CD8-positive, alpha-beta memory T cell (primary cell): ENCODE measurements at regions not wholly inside any gene's neighbourhood (a gene's known extent, or its start where the extent isn't known, plus 50 kb on each side); places are given as distances from the start of the nearest gene placed in this dataset.
"Not testable (repeated sequence)": the region's sequence is repeated elsewhere in the genome, so short reads cannot be mapped to it uniquely, and the experiment has no call there.

Experiments used
- CTCF ChIA-PET: fragments of 350-600 bp; sonication (Branson Sonifier 250); formaldehyde crosslinking; loops from one replicate; lab custom pipeline; 2021; ENCODE audit warnings: antibody characterized with exemption; lab: Charles Lee
- POLR2A ChIA-PET: fragments of 350-600 bp; sonication (Branson Sonifier 250); formaldehyde crosslinking; loops from one replicate; lab custom pipeline; 2021; ENCODE audit warnings: antibody characterized with exemption; lab: Charles Lee
- DNase-seq, 5 donors: peaks; one replicate each; pipeline versions ENCODE4 v3.0.0 to v3.0.0-alpha.2; 2020 to 2022; ENCODE audit warnings: mixed read lengths in 1 of 5
- H3K27ac ChIP-seq: one replicate; pipeline ENCODE4 v1.7.0; 2013; ENCODE audit warnings: low read depth, mild to moderate bottlenecking, low read length, moderate library complexity
- H3K27me3 ChIP-seq: 2 replicates; pipeline ENCODE4 v1.7.0; 2013; ENCODE audit warnings: low read length, mild to moderate bottlenecking; ENCODE audit not compliant: insufficient read depth, poor library complexity, severe bottlenecking
- H3K36me3 ChIP-seq: 2 replicates; pipeline ENCODE4 v1.7.0; 2013; ENCODE audit warnings: mild to moderate bottlenecking, low read length, moderate library complexity; ENCODE audit not compliant: insufficient read depth
- H3K4me1 ChIP-seq: 2 replicates; pipeline ENCODE4 v1.7.0; 2013; ENCODE audit warnings: mild to moderate bottlenecking, low read length, moderate library complexity; ENCODE audit not compliant: insufficient read depth
- H3K4me3 ChIP-seq: 2 replicates; pipeline ENCODE4 v1.7.0; 2013; ENCODE audit warnings: mild to moderate bottlenecking, low read length
- H3K9me3 ChIP-seq: 2 replicates; pipeline ENCODE4 v1.7.0; 2013; ENCODE audit warnings: mild to moderate bottlenecking, low read length
- H3K27ac Mint-ChIP-seq, 8 donors: one replicate each; pipeline ENCODE4 v1.8.0; 2020 to 2021; ENCODE audit warnings: mixed read lengths in 8 of 8, mild to moderate bottlenecking in 6 of 8, inconsistent platforms in 3 of 8, moderate library complexity in 3 of 8
- H3K27me3 Mint-ChIP-seq, 2 donors: one replicate each; pipeline ENCODE4 v1.8.0; 2020 to 2021; ENCODE audit warnings: mixed read lengths in 2 of 2, mild to moderate bottlenecking in 1 of 2, moderate library complexity in 1 of 2
- H3K36me3 Mint-ChIP-seq, 3 donors: one replicate each; pipeline ENCODE4 v1.8.0; 2020 to 2021; ENCODE audit warnings: mixed read lengths in 3 of 3, inconsistent platforms in 1 of 3, mild to moderate bottlenecking in 1 of 3
- H3K4me1 Mint-ChIP-seq, 3 donors: one replicate each; pipeline ENCODE4 v1.8.0; 2020 to 2021; ENCODE audit warnings: mixed read lengths in 3 of 3, inconsistent platforms in 1 of 3, mild to moderate bottlenecking in 1 of 3
- H3K4me3 Mint-ChIP-seq, 7 donors: one replicate each; pipeline ENCODE4 v1.8.0; 2020 to 2021; ENCODE audit warnings: mixed read lengths in 7 of 7, mild to moderate bottlenecking in 6 of 7, moderate library complexity in 4 of 7, inconsistent platforms in 2 of 7
- H3K9me3 Mint-ChIP-seq, 5 donors: one replicate each; pipeline ENCODE4 v1.8.0; 2020 to 2022; ENCODE audit warnings: mixed read lengths in 5 of 5, mild to moderate bottlenecking in 3 of 5, moderate library complexity in 2 of 5, inconsistent platforms in 1 of 5

- Histone ChIP-seq H3K27me3 (no peaks in the 10 kb centered on the region), H3K4me3 (no peak overlapping the region), H3K27ac (no peak overlapping the region), H3K4me1 (no peaks in the 10 kb centered on the region), H3K36me3 (no peaks in the 10 kb centered on the region), H3K9me3 (no peaks in the 10 kb centered on the region)
- DNase-seq: no peak
- ChIA-PET CTCF (no interaction called here), POLR2A (no interaction called here)
- Mint-ChIP-seq H3K36me3 (no peaks in the 10 kb centered on the region), H3K27me3 (no peaks in the 10 kb centered on the region), H3K27ac (no peak overlapping the region), H3K9me3 (peaks cover 0 to 9% (median 2%) of the 10 kb centered on the region in 5 donors), H3K4me1 (no peaks in the 10 kb centered on the region), H3K4me3 (no peak overlapping the region)
Observed at GRCh38 chr18:42328931-42329330, 373.9 kb downstream of the PIK3C3 start.

- H3K9me3 Mint-ChIP-seq: peaks cover 0 to 11% (median 2%) of the 10 kb centered on the region in 5 donors
- H3K4me3 ChIP-seq: no peak overlapping the region
Observed at GRCh38 chr18:42330296-42330695, 375.3 kb downstream of the PIK3C3 start.

GRCh38 chr18:42333558-42333957 is 378.5 kb downstream of the PIK3C3 start:
- H3K9me3 Mint-ChIP-seq: peaks cover 0 to 13% (median 8%) of the 10 kb centered on the region in 5 donors
- H3K36me3 ChIP-seq: no peaks in the 10 kb centered on the region
- H3K27me3 Mint-ChIP-seq: peaks cover 0 to 3% of the 10 kb centered on the region in 2 donors
- H3K4me3 ChIP-seq: no peak overlapping the region
- no peaks in the 10 kb centered on the region for H3K4me1 Mint-ChIP-seq
- peaks cover 0 to 12% (median 0%) of the 10 kb centered on the region in 3 donors for H3K36me3 Mint-ChIP-seq
- H3K27ac Mint-ChIP-seq: no peak overlapping the region
- H3K9me3 ChIP-seq: no peaks in the 10 kb centered on the region
- DNase-seq: no peak
- no peaks in the 10 kb centered on the region for H3K27me3 ChIP-seq
- H3K4me3 Mint-ChIP-seq: no peak overlapping the region
- ChIA-PET POLR2A (no interaction called here), CTCF (no interaction called here)
- H3K27ac ChIP-seq: no peak overlapping the region
- no peaks in the 10 kb centered on the region for H3K4me1 ChIP-seq

More at GRCh38 chr18:42330296-42330695, 375.3 kb downstream of the PIK3C3 start:
- Histone ChIP-seq H3K27ac (no peak overlapping the region), H3K36me3 (no peaks in the 10 kb centered on the region), H3K27me3 (no peaks in the 10 kb centered on the region), H3K9me3 (no peaks in the 10 kb centered on the region), H3K4me1 (no peaks in the 10 kb centered on the region)
- no peak for DNase-seq
- ChIA-PET CTCF (no interaction called here), POLR2A (no interaction called here)
- Mint-ChIP-seq H3K27ac (no peak overlapping the region), H3K27me3 (no peaks in the 10 kb centered on the region), H3K4me1 (no peaks in the 10 kb centered on the region), H3K36me3 (peaks cover 0 to under 1% (median 0%) of the 10 kb centered on the region in 3 donors), H3K4me3 (no peak overlapping the region)

- Mint-ChIP-seq H3K36me3 (peaks cover 0 to 12% (median 0%) of the 10 kb centered on the region in 3 donors), H3K9me3 (peaks cover 0 to 13% (median 8%) of the 10 kb centered on the region in 5 donors), H3K27ac (no peak overlapping the region), H3K4me1 (no peaks in the 10 kb centered on the region), H3K27me3 (peaks cover 0 to 3% of the 10 kb centered on the region in 2 donors), H3K4me3 (no peak overlapping the region)
- ChIA-PET CTCF (no interaction called here), POLR2A (no interaction called here)
- no peak overlapping the region for H3K27ac ChIP-seq
- no peaks in the 10 kb centered on the region for H3K9me3 ChIP-seq
- no peaks in the 10 kb centered on the region for H3K27me3 ChIP-seq
- DNase-seq: no peak
- no peaks in the 10 kb centered on the region for H3K36me3 ChIP-seq
- no peak overlapping the region for H3K4me3 ChIP-seq
- H3K4me1 ChIP-seq: no peaks in the 10 kb centered on the region
Observed at GRCh38 chr18:42334931-42335330, 379.9 kb downstream of the PIK3C3 start.

GRCh38 chr18:42336139-42336538 is 381.1 kb downstream of the PIK3C3 start:
- DNase-seq: no peak
- no peaks in the 10 kb centered on the region for H3K36me3 ChIP-seq
- Mint-ChIP-seq H3K27me3 (peaks cover 0 to 3% of the 10 kb centered on the region in 2 donors), H3K4me1 (no peaks in the 10 kb centered on the region), H3K4me3 (no peak overlapping the region), H3K36me3 (peaks cover 0 to 12% (median 0%) of the 10 kb centered on the region in 3 donors), H3K9me3 (peaks cover 0 to 13% (median 9%) of the 10 kb centered on the region in 5 donors), H3K27ac (no peak overlapping the region)
- H3K27me3 ChIP-seq: no peaks in the 10 kb centered on the region
- no peak overlapping the region for H3K4me3 ChIP-seq
- H3K9me3 ChIP-seq: no peaks in the 10 kb centered on the region
- H3K27ac ChIP-seq: no peak overlapping the region
- ChIA-PET CTCF (no interaction called here), POLR2A (no interaction called here)
- H3K4me1 ChIP-seq: no peaks in the 10 kb centered on the region

GRCh38 chr18:42337337-42337736 is 382.3 kb downstream of the PIK3C3 start:
- Mint-ChIP-seq H3K36me3 (peaks cover 0 to 12% (median 0%) of the 10 kb centered on the region in 3 donors), H3K9me3 (peaks cover 0 to 13% (median 9%) of the 10 kb centered on the region in 5 donors)
- H3K9me3 ChIP-seq, H3K4me1 ChIP-seq, H3K27me3 ChIP-seq, H3K27me3 Mint-ChIP-seq, H3K36me3 ChIP-seq, POLR2A ChIA-PET, H3K4me3 Mint-ChIP-seq, H3K4me1 Mint-ChIP-seq, H3K27ac Mint-ChIP-seq, H3K27ac ChIP-seq, DNase-seq, CTCF ChIA-PET, H3K4me3 ChIP-seq: not testable (repeated sequence)

- Mint-ChIP-seq H3K36me3 (peaks cover 0 to 12% (median 0%) of the 10 kb centered on the region in 3 donors), H3K27me3 (peaks cover 0 to 3% of the 10 kb centered on the region in 2 donors), H3K4me3 (no peak overlapping the region), H3K9me3 (peaks cover 0 to 15% (median 11%) of the 10 kb centered on the region in 5 donors), H3K27ac (no peak overlapping the region), H3K4me1 (no peaks in the 10 kb centered on the region)
- POLR2A ChIA-PET: no interaction called here
- Histone ChIP-seq H3K4me3 (no peak overlapping the region), H3K27me3 (no peaks in the 10 kb centered on the region), H3K36me3 (no peaks in the 10 kb centered on the region), H3K4me1 (no peaks in the 10 kb centered on the region), H3K27ac (no peak overlapping the region), H3K9me3 (no peaks in the 10 kb centered on the region)
- DNase-seq: no peak
- CTCF ChIA-PET: no interaction called here
Observed at GRCh38 chr18:42338683-42339082, 383.6 kb downstream of the PIK3C3 start.

GRCh38 chr18:42339372-42339771 is 384.3 kb downstream of the PIK3C3 start:
- no peak overlapping the region for H3K4me3 Mint-ChIP-seq
- Histone ChIP-seq H3K4me3 (no peak overlapping the region), H3K27me3 (no peaks in the 10 kb centered on the region), H3K9me3 (no peaks in the 10 kb centered on the region), H3K4me1 (no peaks in the 10 kb centered on the region), H3K36me3 (no peaks in the 10 kb centered on the region), H3K27ac (no peak overlapping the region)
- no peaks in the 10 kb centered on the region for H3K4me1 Mint-ChIP-seq
- POLR2A ChIA-PET: no interaction called here
- CTCF ChIA-PET: no interaction called here
- DNase-seq: no peak
- peaks cover 0 to 12% (median 0%) of the 10 kb centered on the region in 3 donors for H3K36me3 Mint-ChIP-seq
- peaks cover 0 to 15% (median 11%) of the 10 kb centered on the region in 5 donors for H3K9me3 Mint-ChIP-seq
- peaks cover 0 to 3% of the 10 kb centered on the region in 2 donors for H3K27me3 Mint-ChIP-seq
- no peak overlapping the region for H3K27ac Mint-ChIP-seq
